ENCODE measurements at regions not wholly inside any gene's neighbourhood (a gene's known extent, or its start where the extent isn't known, plus 50 kb on each side); places are given as distances from the start of the nearest gene placed in this dataset.

DNA sequence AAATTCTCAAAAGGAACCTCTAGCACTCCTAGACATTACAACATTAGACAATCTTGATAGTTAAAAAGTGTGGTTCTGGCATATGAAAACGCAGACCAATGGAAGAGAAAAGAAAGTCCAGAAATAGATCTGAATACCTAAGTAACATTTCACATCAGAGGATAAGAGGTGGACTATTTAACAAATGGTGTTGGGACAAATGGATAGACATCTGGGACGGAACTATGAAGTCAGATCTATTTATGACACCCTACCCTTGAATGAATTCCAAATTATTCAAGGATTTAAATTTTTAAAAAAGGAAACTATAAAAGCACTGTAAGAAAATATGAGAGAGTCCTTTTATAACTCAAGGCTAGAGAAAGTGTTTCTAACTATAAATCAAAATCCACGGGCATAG is 111.3 kb downstream of the SCN11A start:
- H3K4me3 ChIP-seq (ENCODE audit: insufficient read depth, low read length): no peak overlapping the region
- H3K36me3 ChIP-seq (ENCODE audit: insufficient read depth, low read length): no peaks in the 10 kb centered on the region
- H3K9me3 ChIP-seq (ENCODE audit: low read depth, low read length): no peaks in the 10 kb centered on the region
- H3K27ac ChIP-seq (ENCODE audit: low read depth, low read length): no peak overlapping the region
- no peaks in the 10 kb centered on the region for H4K20me1 ChIP-seq (ENCODE audit: insufficient read depth, low read length)
- no peaks in the 10 kb centered on the region for H3K79me2 ChIP-seq (ENCODE audit: insufficient read depth, low read length)
- H3K4me1 ChIP-seq (ENCODE audit: insufficient read depth, low read length): no peaks in the 10 kb centered on the region
- H2AFZ ChIP-seq (ENCODE audit: low read length): no peak overlapping the region
- DNase-seq (ENCODE audit: insufficient read length, low spot score, missing footprints): no peak
- no peak for TF ChIP-seq CTCF (IDR thresholded peaks at IDR 0.05; ENCODE audit: extremely low read depth, low read depth, low read length)
- no peaks in the 10 kb centered on the region for H3K27me3 ChIP-seq (ENCODE audit: insufficient read depth, low read length)
- no peak overlapping the region for H3K4me2 ChIP-seq (ENCODE audit: insufficient read depth, low read length)

- no peak for DNase-seq (ENCODE audit: insufficient read length, low spot score, missing footprints)
- Histone ChIP-seq H3K9me3 (ENCODE audit: low read depth, low read length) (no peaks in the 10 kb centered on the region), H2AFZ (ENCODE audit: low read length) (no peak overlapping the region), H3K4me3 (ENCODE audit: insufficient read depth, low read length) (no peak overlapping the region), H4K20me1 (ENCODE audit: insufficient read depth, low read length) (no peaks in the 10 kb centered on the region), H3K27ac (ENCODE audit: low read depth, low read length) (no peak overlapping the region), H3K79me2 (ENCODE audit: insufficient read depth, low read length) (no peaks in the 10 kb centered on the region), H3K4me1 (ENCODE audit: insufficient read depth, low read length) (no peaks in the 10 kb centered on the region), H3K27me3 (ENCODE audit: insufficient read depth, low read length) (no peaks in the 10 kb centered on the region), H3K4me2 (ENCODE audit: insufficient read depth, low read length) (no peak overlapping the region), H3K36me3 (ENCODE audit: insufficient read depth, low read length) (no peaks in the 10 kb centered on the region)
- no peak for TF ChIP-seq CTCF (IDR thresholded peaks at IDR 0.05; ENCODE audit: extremely low read depth, low read depth, low read length)
These were observed 109.3 kb upstream of the SCN10A start for GRCh38 chr3:38925351-38925750.

- Histone ChIP-seq H3K27ac (ENCODE audit: low read depth, low read length) (no peak overlapping the region), H3K9me3 (ENCODE audit: low read depth, low read length) (no peaks in the 10 kb centered on the region), H3K79me2 (ENCODE audit: insufficient read depth, low read length) (no peaks in the 10 kb centered on the region), H3K36me3 (ENCODE audit: insufficient read depth, low read length) (no peaks in the 10 kb centered on the region), H2AFZ (ENCODE audit: low read length) (no peak overlapping the region), H3K4me3 (ENCODE audit: insufficient read depth, low read length) (no peak overlapping the region), H3K27me3 (ENCODE audit: insufficient read depth, low read length) (no peaks in the 10 kb centered on the region), H3K4me1 (ENCODE audit: insufficient read depth, low read length) (no peaks in the 10 kb centered on the region), H3K4me2 (ENCODE audit: insufficient read depth, low read length) (no peak overlapping the region), H4K20me1 (ENCODE audit: insufficient read depth, low read length) (no peaks in the 10 kb centered on the region)
- DNase-seq (ENCODE audit: insufficient read length, low spot score, missing footprints): no peak
- TF ChIP-seq CTCF (IDR thresholded peaks at IDR 0.05; ENCODE audit: extremely low read depth, low read depth, low read length): no peak
These were observed 100.7 kb upstream of the SCN10A start for GRCh38 chr3:38916706-38917105.

GRCh38 chr3:38907426-38907825 is 91.4 kb upstream of the SCN10A start:
- H2AFZ ChIP-seq (ENCODE audit: low read length): no peak overlapping the region
- H3K4me3 ChIP-seq (ENCODE audit: insufficient read depth, low read length): no peak overlapping the region
- no peaks in the 10 kb centered on the region for H3K4me1 ChIP-seq (ENCODE audit: insufficient read depth, low read length)
- no peaks in the 10 kb centered on the region for H4K20me1 ChIP-seq (ENCODE audit: insufficient read depth, low read length)
- H3K4me2 ChIP-seq (ENCODE audit: insufficient read depth, low read length): no peak overlapping the region
- no peaks in the 10 kb centered on the region for H3K27me3 ChIP-seq (ENCODE audit: insufficient read depth, low read length)
- H3K36me3 ChIP-seq (ENCODE audit: insufficient read depth, low read length): no peaks in the 10 kb centered on the region
- peak; percentile 3 for DNase-seq (ENCODE audit: insufficient read length, low spot score, missing footprints)
- H3K79me2 ChIP-seq (ENCODE audit: insufficient read depth, low read length): no peaks in the 10 kb centered on the region
- no peak overlapping the region for H3K27ac ChIP-seq (ENCODE audit: low read depth, low read length)
- no peaks in the 10 kb centered on the region for H3K9me3 ChIP-seq (ENCODE audit: low read depth, low read length)
- no peak for TF ChIP-seq CTCF (IDR thresholded peaks at IDR 0.05; ENCODE audit: extremely low read depth, low read depth, low read length)

Measured in osteoblast (primary cell).